ENCODE measurements at regions not wholly inside any gene's neighbourhood (a gene's known extent, or its start where the extent isn't known, plus 50 kb on each side); places are given as distances from the start of the nearest gene placed in this dataset.
"Not testable (repeated sequence)": the region's sequence is repeated elsewhere in the genome, so short reads cannot be mapped to it uniquely, and the experiment has no call there.

DNA sequence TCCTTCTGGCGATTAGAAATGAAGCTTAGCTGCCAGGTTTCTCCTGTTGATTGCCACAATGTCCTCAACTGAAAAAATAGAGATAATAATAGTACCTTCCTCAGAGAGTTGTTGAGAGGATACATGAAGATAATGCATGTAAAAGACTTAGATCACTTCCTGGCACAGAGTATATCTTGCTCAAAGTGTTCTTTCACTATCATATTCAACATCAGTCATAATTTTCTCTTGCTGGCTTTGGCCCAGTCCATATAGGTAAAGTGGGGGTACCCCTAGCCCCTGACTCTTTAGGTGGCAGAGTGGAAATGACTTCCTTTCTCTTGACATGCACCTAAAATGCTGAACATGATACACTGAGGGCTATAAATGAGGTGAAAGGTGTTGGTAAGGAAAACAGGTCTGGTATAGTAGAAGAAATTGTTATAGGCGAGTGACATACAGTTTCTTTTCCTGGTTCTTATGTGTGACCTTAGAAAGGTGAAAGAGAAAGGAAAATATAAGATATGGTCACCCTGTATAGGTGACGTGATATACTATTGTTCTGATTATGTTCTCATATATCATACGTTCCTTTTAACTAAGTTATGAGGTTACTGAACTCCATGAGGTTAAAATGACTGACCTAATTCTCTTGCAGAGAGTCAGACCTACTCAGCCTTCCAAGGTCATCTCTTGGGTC, 209.9 kb upstream of the DEPDC1 start:
- peaks cover 0 to 19% (median 0%) of the 10 kb centered on the region in 3 donors for H3K9me3 ChIP-seq
- H3K4me1 ChIP-seq = no peaks in the 10 kb centered on the region
- no peak overlapping the region for H3K4me3 ChIP-seq
- no peak for ATAC-seq
- H3K36me3 ChIP-seq = no peaks in the 10 kb centered on the region
- H3K27me3 ChIP-seq = no peaks in the 10 kb centered on the region
- 83% methylated on average over 4 of the region's 4 CpGs for WGBS, 2 donors (ENCODE audit: low coverage in 1 of 2)
- TF ChIP-seq EP300 (IDR thresholded peaks at IDR 0.05) = no peak
- no peak for TF ChIP-seq POLR2AphosphoS5 (IDR thresholded peaks at IDR 0.05)
- TF ChIP-seq POLR2A (IDR thresholded peaks at IDR 0.05) = no peak
- TF ChIP-seq, protein P1, sequence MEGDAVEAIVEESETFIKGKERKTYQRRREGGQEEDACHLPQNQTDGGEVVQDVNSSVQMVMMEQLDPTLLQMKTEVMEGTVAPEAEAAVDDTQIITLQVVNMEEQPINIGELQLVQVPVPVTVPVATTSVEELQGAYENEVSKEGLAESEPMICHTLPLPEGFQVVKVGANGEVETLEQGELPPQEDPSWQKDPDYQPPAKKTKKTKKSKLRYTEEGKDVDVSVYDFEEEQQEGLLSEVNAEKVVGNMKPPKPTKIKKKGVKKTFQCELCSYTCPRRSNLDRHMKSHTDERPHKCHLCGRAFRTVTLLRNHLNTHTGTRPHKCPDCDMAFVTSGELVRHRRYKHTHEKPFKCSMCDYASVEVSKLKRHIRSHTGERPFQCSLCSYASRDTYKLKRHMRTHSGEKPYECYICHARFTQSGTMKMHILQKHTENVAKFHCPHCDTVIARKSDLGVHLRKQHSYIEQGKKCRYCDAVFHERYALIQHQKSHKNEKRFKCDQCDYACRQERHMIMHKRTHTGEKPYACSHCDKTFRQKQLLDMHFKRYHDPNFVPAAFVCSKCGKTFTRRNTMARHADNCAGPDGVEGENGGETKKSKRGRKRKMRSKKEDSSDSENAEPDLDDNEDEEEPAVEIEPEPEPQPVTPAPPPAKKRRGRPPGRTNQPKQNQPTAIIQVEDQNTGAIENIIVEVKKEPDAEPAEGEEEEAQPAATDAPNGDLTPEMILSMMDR (IDR thresholded peaks at IDR 0.05) = no peak
- H3K27ac ChIP-seq = no peak overlapping the region

DNA sequence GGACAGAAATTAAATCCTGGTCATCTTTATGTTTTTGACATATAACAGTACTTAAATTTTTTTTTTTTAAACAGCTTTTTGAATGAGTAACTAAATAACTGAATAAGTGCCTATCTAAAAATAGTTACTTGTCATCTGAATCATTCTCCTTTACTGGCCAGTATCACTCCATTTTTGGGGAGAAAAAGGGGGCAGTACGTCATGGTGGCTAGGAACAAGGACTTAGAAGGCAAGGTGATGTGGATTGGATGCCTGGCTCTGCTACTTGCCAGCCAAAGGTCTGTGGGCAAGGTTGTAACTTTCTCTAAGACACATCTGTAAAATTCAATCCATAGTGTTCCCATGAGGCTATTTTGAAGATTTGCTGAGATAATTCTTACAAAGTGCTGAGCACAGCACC, 220.4 kb upstream of the DEPDC1 start:
- Histone ChIP-seq H3K4me1 (no peaks in the 10 kb centered on the region), H3K4me3 (no peak overlapping the region), H3K27ac (no peak overlapping the region), H3K36me3 (no peaks in the 10 kb centered on the region), H3K9me3 (no peaks in the 10 kb centered on the region), H3K27me3 (no peaks in the 10 kb centered on the region)
- TF ChIP-seq, protein P1 (IDR thresholded peaks at IDR 0.05) = no peak
- TF ChIP-seq POLR2A (IDR thresholded peaks at IDR 0.05) (no peak), POLR2AphosphoS5 (IDR thresholded peaks at IDR 0.05) (no peak), EP300 (IDR thresholded peaks at IDR 0.05) (no peak)
- WGBS, 2 donors (ENCODE audit: low coverage in 1 of 2) = 14 to 36% methylated on average over 1 of the region's 1 CpG
- ATAC-seq = no peak

DNA sequence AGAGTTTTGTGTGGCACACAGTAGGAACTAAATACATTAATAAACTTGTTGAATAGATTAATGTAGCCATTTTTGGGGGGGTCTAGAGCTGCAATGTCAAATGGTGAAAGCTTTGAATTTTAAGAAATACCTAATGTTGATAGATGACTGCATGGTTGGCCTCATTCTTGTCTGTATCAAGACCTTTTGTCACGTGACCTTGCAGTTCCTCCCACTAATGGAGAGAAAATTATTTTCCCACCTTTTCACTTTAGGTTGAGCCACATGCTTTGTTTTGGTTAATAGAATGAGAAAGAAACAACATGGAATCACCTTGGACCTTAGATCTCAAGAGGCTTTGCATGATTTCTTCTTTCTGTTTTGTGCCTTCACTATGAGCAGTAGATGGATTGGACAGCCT, 223.6 kb upstream of the DEPDC1 start:
- Histone ChIP-seq H3K4me3 (no peak overlapping the region), H3K27ac (no peak overlapping the region), H3K4me1 (peaks cover 0 to 6% (median 0%) of the 10 kb centered on the region in 3 donors), H3K27me3 (no peaks in the 10 kb centered on the region), H3K9me3 (no peaks in the 10 kb centered on the region), H3K36me3 (no peaks in the 10 kb centered on the region)
- ATAC-seq = no peak
- 94 to 100% methylated on average over 1 of the region's 1 CpG for WGBS, 2 donors (ENCODE audit: low coverage in 1 of 2)
- TF ChIP-seq POLR2A (IDR thresholded peaks at IDR 0.05) (no peak), EP300 (IDR thresholded peaks at IDR 0.05) (no peak), POLR2AphosphoS5 (IDR thresholded peaks at IDR 0.05) (no peak)
- TF ChIP-seq, protein P1 (IDR thresholded peaks at IDR 0.05) = no peak

DNA sequence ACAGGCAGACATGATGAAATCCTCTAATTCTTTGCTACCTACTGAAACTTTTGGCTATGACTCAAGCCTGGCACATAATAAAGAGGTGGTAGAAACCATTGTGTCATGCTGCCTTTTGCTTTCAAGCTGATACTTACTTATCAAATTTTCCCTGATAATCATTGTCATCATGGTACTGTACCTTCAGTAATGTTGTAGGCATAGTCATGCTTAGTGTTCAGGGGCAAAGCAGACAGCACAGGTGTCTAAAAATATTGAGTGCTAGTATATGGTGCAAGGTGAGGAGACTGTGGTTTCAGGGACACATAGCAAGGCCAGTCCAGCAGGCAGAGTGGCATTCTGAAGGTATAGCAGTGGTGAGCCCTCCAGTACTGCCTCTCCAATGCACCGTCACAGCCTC, 226.9 kb upstream of the DEPDC1 start:
- Histone ChIP-seq H3K9me3 (no peaks in the 10 kb centered on the region), H3K27ac (no peak overlapping the region), H3K4me3 (no peak overlapping the region), H3K4me1 (peaks cover 0 to 8% (median 0%) of the 10 kb centered on the region in 3 donors), H3K36me3 (no peaks in the 10 kb centered on the region), H3K27me3 (no peaks in the 10 kb centered on the region)
- ATAC-seq = no peak
- WGBS, 2 donors (ENCODE audit: low coverage in 1 of 2) = 95 to 100% methylated on average over 1 of the region's 1 CpG
- TF ChIP-seq EP300 (IDR thresholded peaks at IDR 0.05) (no peak), POLR2AphosphoS5 (IDR thresholded peaks at IDR 0.05) (no peak), POLR2A (IDR thresholded peaks at IDR 0.05) (no peak)
- TF ChIP-seq, protein P1 (IDR thresholded peaks at IDR 0.05) = no peak

DNA sequence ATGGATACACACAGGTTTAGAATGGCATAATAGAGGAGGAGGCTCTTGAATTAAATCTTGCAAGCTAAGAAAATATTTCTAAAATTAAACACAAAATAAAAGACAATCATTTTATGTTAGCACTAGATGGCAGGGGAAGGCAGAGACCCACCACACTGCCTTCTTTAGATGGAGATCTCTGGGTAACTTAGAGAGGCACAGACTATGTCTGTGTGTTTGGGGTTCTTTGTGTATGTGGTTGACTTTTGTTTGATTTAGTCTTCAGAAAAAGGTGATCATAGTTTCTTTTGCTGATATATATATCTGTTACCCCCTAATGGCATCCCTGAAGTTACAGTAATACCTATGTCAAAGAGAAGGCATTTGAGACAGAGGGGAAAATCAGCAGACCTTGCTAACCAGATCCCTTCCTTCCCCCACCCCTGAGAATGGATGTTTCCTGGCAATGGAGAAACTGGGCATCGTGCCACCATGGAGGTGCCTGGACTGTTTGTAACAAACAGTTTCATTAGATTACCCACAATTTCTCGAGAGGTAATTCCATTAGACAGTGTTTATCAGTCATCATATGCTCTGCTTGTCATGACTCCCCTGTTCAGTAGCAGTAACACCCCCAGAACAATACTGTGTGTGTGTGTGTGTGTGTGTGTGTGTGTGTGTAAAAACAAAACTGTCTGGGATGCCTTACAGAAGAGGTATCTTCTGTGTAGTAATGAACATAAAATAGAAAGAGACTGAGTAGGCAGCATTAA, 228.3 kb upstream of the DEPDC1 start:
- H3K27ac ChIP-seq = no peak overlapping the region
- no peak for ATAC-seq
- WGBS, 2 donors (ENCODE audit: low coverage in 1 of 2) = 19 to 23% methylated on average over 2 of the region's 2 CpGs

DNA sequence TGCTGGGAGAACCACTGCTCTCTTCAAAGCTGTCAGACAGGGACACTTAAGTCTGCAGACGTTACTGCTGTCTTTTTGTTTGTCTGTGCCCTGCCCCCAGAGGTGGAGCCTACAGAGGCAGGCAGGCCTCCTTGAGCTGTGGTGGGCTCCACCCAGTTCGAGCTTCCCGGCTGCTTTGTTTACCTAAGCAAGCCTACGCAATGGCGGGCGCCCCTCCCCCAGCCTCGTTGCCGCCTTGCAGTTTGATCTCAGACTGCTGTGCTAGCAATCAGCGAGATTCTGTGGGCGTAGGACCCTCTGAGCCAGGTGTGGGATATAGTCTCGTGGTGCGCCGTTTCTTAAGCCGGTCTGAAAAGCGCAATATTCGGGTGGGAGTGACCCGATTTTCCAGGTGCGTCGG, 242.6 kb upstream of the DEPDC1 start:
- H3K4me1 ChIP-seq, H3K27me3 ChIP-seq, H3K36me3 ChIP-seq, H3K4me3 ChIP-seq, H3K27ac ChIP-seq, ATAC-seq, H3K9me3 ChIP-seq: not testable (repeated sequence)
- WGBS, 2 donors (ENCODE audit: low coverage in 1 of 2) = no CpG with 5 or more reads among the region's 19 CpGs

More for the DNA sequence above, 228.3 kb upstream of the DEPDC1 start:
- H3K4me3 ChIP-seq = no peak overlapping the region
- H3K9me3 ChIP-seq = no peaks in the 10 kb centered on the region
- TF ChIP-seq POLR2A (IDR thresholded peaks at IDR 0.05) (no peak), POLR2AphosphoS5 (IDR thresholded peaks at IDR 0.05) (peak; percentile 44)
- H3K4me1 ChIP-seq = peaks cover 0 to 8% (median 0%) of the 10 kb centered on the region in 3 donors
- H3K36me3 ChIP-seq = no peaks in the 10 kb centered on the region
- no peaks in the 10 kb centered on the region for H3K27me3 ChIP-seq

Data from gastroesophageal sphincter (tissue), 4 donors.